MM.1S (cell line): ENCODE measurements at regions not wholly inside any gene's neighbourhood (a gene's known extent, or its start where the extent isn't known, plus 50 kb on each side); places are given as distances from the start of the nearest gene placed in this dataset.

Experiments used
- DNase-seq: peaks from one replicate; pipeline ENCODE4 v3.0.0-alpha.2; 2015
- H2AFZ ChIP-seq: fragments of 300-600 bp; sonication (generic); 2 replicates; pipeline ENCODE4 v1.6.0; 2016; ENCODE audit warnings: antibody characterized with exemption, low read length
- H3F3A ChIP-seq: fragments of 300-600 bp; sonication (generic); 2 replicates; pipeline ENCODE4 v1.6.1; 2016; ENCODE audit warnings: mild to moderate bottlenecking, antibody characterized with exemption, low read length, moderate library complexity, mixed read lengths; ENCODE audit not compliant: insufficient read depth
- H3K27ac ChIP-seq: fragments of 300-600 bp; sonication (generic); 2 replicates; pipeline ENCODE4 v1.5.1; 2016; ENCODE audit warnings: mild to moderate bottlenecking, low read length
- H3K27me3 ChIP-seq: fragments of 300-600 bp; sonication (generic); replicated peaks from 2 replicates; pipeline ENCODE4 v1.6.0; 2016; ENCODE audit warnings: low read length; ENCODE audit not compliant: insufficient read depth
- H3K36me3 ChIP-seq: fragments of 300-600 bp; sonication (generic); replicated peaks from 2 replicates; pipeline ENCODE4 v1.6.1; 2016; ENCODE audit warnings: mild to moderate bottlenecking, low read length, mixed read lengths; ENCODE audit not compliant: insufficient read depth
- H3K4me1 ChIP-seq: fragments of 300-600 bp; sonication (generic); 2 replicates; pipeline ENCODE4 v1.6.1; 2016; ENCODE audit warnings: low read length, mixed read lengths
- H3K4me2 ChIP-seq: fragments of 300-600 bp; sonication (generic); 2 replicates; pipeline ENCODE4 v1.6.0; 2016; ENCODE audit warnings: low read depth, low read length
- H3K4me3 ChIP-seq: fragments of 300-600 bp; sonication (generic); 2 replicates; pipeline ENCODE4 v1.5.1; 2016; ENCODE audit warnings: low read length, mixed read lengths
- H3K79me2 ChIP-seq: fragments of 300-600 bp; sonication (generic); 2 replicates; pipeline ENCODE4 v1.6.1; 2016; ENCODE audit warnings: mixed run types, low read length, mixed read lengths
- H3K9ac ChIP-seq: fragments of 300-600 bp; sonication (generic); 2 replicates; pipeline ENCODE4 v1.6.1; 2016; ENCODE audit warnings: low read length, mixed read lengths
- H3K9me2 ChIP-seq: fragments of 300-600 bp; sonication (generic); replicated peaks from 2 replicates; pipeline ENCODE4 v1.6.1; 2016; ENCODE audit warnings: mild to moderate bottlenecking, low read length, mixed read lengths; ENCODE audit not compliant: insufficient read depth
- H3K9me3 ChIP-seq: fragments of 300-600 bp; sonication (generic); replicated peaks from 2 replicates; pipeline ENCODE4 v1.6.1; 2016; ENCODE audit warnings: mild to moderate bottlenecking, low read length, mixed read lengths; ENCODE audit not compliant: insufficient read depth
- H4K20me1 ChIP-seq: fragments of 300-600 bp; sonication (generic); 2 replicates; pipeline ENCODE4 v1.6.1; 2016; ENCODE audit warnings: mild to moderate bottlenecking, low read length, moderate library complexity, mixed read lengths; ENCODE audit not compliant: insufficient read depth
- CTCF ChIP-seq: fragments of 300-600 bp; sonication (generic); IDR thresholded peaks from 2 replicates; pipeline ENCODE4 v1.5.1; 2016; ENCODE audit warnings: antibody characterized with exemption, low read length, mixed read lengths
- EZH2 ChIP-seq: fragments of 300-600 bp; sonication (generic); optimal IDR thresholded peaks from 2 replicates; pipeline ENCODE3; 2017; ENCODE audit warnings: low read depth, mild to moderate bottlenecking, antibody characterized with exemption, low read length, mixed read lengths
- EZH2phosphoT487 ChIP-seq: fragments of 300-600 bp; sonication (generic); IDR thresholded peaks from 2 replicates; pipeline ENCODE4 v1.6.1; 2018; ENCODE audit warnings: antibody characterized with exemption, low read length

- H3K4me3 ChIP-seq: no peak overlapping the region
- H4K20me1 ChIP-seq: no peaks in the 10 kb centered on the region
- no peak for DNase-seq
- no peaks in the 10 kb centered on the region for H3K9me2 ChIP-seq
- no peaks in the 10 kb centered on the region for H3K9me3 ChIP-seq
- H3K27me3 ChIP-seq: no peaks in the 10 kb centered on the region
- no peak overlapping the region for H3K27ac ChIP-seq
- no peak overlapping the region for H3K9ac ChIP-seq
- H3K36me3 ChIP-seq: no peaks in the 10 kb centered on the region
- no peaks in the 10 kb centered on the region for H3K79me2 ChIP-seq
- no peak overlapping the region for H3K4me2 ChIP-seq
- no peak overlapping the region for H2AFZ ChIP-seq
- no peaks in the 10 kb centered on the region for H3K4me1 ChIP-seq
- no peak for TF ChIP-seq EZH2phosphoT487
- TF ChIP-seq EZH2: no peak
- no peak for TF ChIP-seq CTCF
- H3F3A ChIP-seq: no peaks in the 10 kb centered on the region
Observed at GRCh38 chr15:93414576-93415231, 325.7 kb upstream of the RGMA start.

- Histone ChIP-seq H4K20me1 (no peaks in the 10 kb centered on the region), H3K4me3 (no peak overlapping the region), H3K9me2 (no peaks in the 10 kb centered on the region), H3K4me1 (no peaks in the 10 kb centered on the region), H3K36me3 (no peaks in the 10 kb centered on the region), H3F3A (no peaks in the 10 kb centered on the region), H3K27ac (no peak overlapping the region), H3K27me3 (no peaks in the 10 kb centered on the region), H3K9me3 (no peaks in the 10 kb centered on the region), H2AFZ (no peak overlapping the region), H3K4me2 (no peak overlapping the region), H3K79me2 (no peaks in the 10 kb centered on the region), H3K9ac (no peak overlapping the region)
- DNase-seq: peak; percentile 6
- no peak for TF ChIP-seq EZH2phosphoT487
- TF ChIP-seq EZH2: no peak
- TF ChIP-seq CTCF: no peak
Observed at GRCh38 chr15:93413745-93414144, 324.7 kb upstream of the RGMA start.

- Histone ChIP-seq H3K27me3 (no peaks in the 10 kb centered on the region), H4K20me1 (no peaks in the 10 kb centered on the region), H3K9ac (no peak overlapping the region)
Observed at GRCh38 chr15:93399121-93399520, 310.1 kb upstream of the RGMA start.

More at GRCh38 chr15:93399121-93399520, 310.1 kb upstream of the RGMA start:
- no peak overlapping the region for H3K4me2 ChIP-seq
- H3K36me3 ChIP-seq: no peaks in the 10 kb centered on the region
- H2AFZ ChIP-seq: no peak overlapping the region
- H3K79me2 ChIP-seq: no peaks in the 10 kb centered on the region
- H3F3A ChIP-seq: no peaks in the 10 kb centered on the region
- H3K4me1 ChIP-seq: no peaks in the 10 kb centered on the region
- TF ChIP-seq CTCF (no peak), EZH2phosphoT487 (no peak), EZH2 (no peak)
- H3K4me3 ChIP-seq: no peak overlapping the region
- no peaks in the 10 kb centered on the region for H3K9me2 ChIP-seq
- no peak overlapping the region for H3K27ac ChIP-seq
- H3K9me3 ChIP-seq: no peaks in the 10 kb centered on the region
- no peak for DNase-seq
